ENCODE measurements at regions not wholly inside any gene's neighbourhood (a gene's known extent, or its start where the extent isn't known, plus 50 kb on each side); places are given as distances from the start of the nearest gene placed in this dataset.

GRCh38 chr15:47429376-47429775 is 287.9 kb upstream of the SEMA6D start:
- TF ChIP-seq REST (IDR thresholded peaks at IDR 0.05; ENCODE audit: insufficient read depth in 1 of 2, low read depth in 2 of 2, low read length in 1 of 2) (no peak), CTCF (IDR thresholded peaks at IDR 0.05) (no peak), POLR2AphosphoS5 (IDR thresholded peaks at IDR 0.05; ENCODE audit: low read depth, low read length) (no peak), TCF7L2 (IDR thresholded peaks at IDR 0.05; ENCODE audit: low read depth, low read length) (no peak)
